Hepatocyte (in vitro differentiated cells): ENCODE measurements at regions not wholly inside any gene's neighbourhood (a gene's known extent, or its start where the extent isn't known, plus 50 kb on each side); places are given as distances from the start of the nearest gene placed in this dataset.

Experiments used
- EZH2 ChIP-seq: fragments of 200-600 bp; sonication (generic); IDR thresholded peaks from 2 replicates; pipeline ENCODE4 v1.6.1; 2016; ENCODE audit warnings: antibody characterized with exemption, mild to moderate bottlenecking, borderline replicate concordance
- TF ChIP-seq, protein P1 (sequence below): fragments of 200-600 bp; sonication (generic); IDR thresholded peaks from 2 replicates; pipeline ENCODE4 v1.5.1; 2016; ENCODE audit warnings: antibody characterized with exemption, mild to moderate bottlenecking; ENCODE audit not compliant: poor library complexity

DNA sequence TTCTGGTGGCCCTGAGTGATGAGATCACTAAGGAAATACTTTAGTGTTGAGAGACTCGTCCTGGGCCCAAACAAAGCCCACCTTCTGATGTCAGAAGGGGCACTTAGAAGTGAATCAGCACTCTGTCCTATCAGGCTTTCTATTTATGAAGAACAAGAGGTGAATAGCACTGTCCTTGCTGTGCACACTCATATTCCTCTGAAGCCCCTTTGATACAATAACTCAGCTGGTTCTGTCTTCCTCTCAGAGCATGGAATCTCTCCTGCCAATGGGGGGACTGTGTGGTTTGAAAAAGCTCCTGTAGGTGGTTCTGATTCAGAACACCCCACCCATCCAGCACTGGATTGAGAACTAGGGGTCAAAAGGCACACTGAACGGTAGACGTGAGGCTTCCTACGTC is 348.1 kb downstream of the ETS1 start:
- no peak for TF ChIP-seq EZH2
- TF ChIP-seq, protein P1, sequence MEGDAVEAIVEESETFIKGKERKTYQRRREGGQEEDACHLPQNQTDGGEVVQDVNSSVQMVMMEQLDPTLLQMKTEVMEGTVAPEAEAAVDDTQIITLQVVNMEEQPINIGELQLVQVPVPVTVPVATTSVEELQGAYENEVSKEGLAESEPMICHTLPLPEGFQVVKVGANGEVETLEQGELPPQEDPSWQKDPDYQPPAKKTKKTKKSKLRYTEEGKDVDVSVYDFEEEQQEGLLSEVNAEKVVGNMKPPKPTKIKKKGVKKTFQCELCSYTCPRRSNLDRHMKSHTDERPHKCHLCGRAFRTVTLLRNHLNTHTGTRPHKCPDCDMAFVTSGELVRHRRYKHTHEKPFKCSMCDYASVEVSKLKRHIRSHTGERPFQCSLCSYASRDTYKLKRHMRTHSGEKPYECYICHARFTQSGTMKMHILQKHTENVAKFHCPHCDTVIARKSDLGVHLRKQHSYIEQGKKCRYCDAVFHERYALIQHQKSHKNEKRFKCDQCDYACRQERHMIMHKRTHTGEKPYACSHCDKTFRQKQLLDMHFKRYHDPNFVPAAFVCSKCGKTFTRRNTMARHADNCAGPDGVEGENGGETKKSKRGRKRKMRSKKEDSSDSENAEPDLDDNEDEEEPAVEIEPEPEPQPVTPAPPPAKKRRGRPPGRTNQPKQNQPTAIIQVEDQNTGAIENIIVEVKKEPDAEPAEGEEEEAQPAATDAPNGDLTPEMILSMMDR = no peak
